CD14-positive monocyte (primary cell): ENCODE measurements at regions not wholly inside any gene's neighbourhood (a gene's known extent, or its start where the extent isn't known, plus 50 kb on each side); places are given as distances from the start of the nearest gene placed in this dataset.

Experiments used
- DNase-seq, 3 donors: peaks; one replicate each; pipeline ENCODE4 v3.0.0-alpha.2; 2011 to 2022
- H2AFZ ChIP-seq: 2 replicates; pipeline ENCODE4 v1.6.0; 2012; ENCODE audit warnings: mild to moderate bottlenecking, low read depth, low read length, inconsistent platforms; ENCODE audit not compliant: insufficient read depth, poor library complexity, severe bottlenecking
- H3K27ac ChIP-seq, 2 donors: 1 replicate in 1 of 2; 2 replicates in 1 of 2; pipeline ENCODE4 v1.5.1; 2012 to 2013; ENCODE audit warnings: low read length in 2 of 2, control low read depth in 1 of 2, inconsistent platforms in 1 of 2, low read depth in 1 of 2, mild to moderate bottlenecking in 1 of 2
- H3K27me3 ChIP-seq, 2 donors: one replicate each; pipeline versions ENCODE4 v1.6.0 to v1.6.1; 2011 to 2013; ENCODE audit warnings: low read length in 2 of 2; ENCODE audit not compliant: control insufficient read depth in 2 of 2, insufficient read depth in 2 of 2
- H3K36me3 ChIP-seq, 2 donors: replicated peaks in 1 of 2; 1 replicate in 1 of 2; 2 replicates in 1 of 2; pipeline versions ENCODE4 v1.5.1 to v1.6.1; 2012 to 2013; ENCODE audit warnings: low read length in 2 of 2, control low read depth in 1 of 2, inconsistent platforms in 1 of 2, mild to moderate bottlenecking in 1 of 2; ENCODE audit not compliant: insufficient read depth in 2 of 2, control insufficient read depth in 1 of 2
- H3K4me1 ChIP-seq, 2 donors: 1 replicate in 1 of 2; 2 replicates in 1 of 2; pipeline versions ENCODE4 v1.5.1 to v1.6.1; 2012 to 2013; ENCODE audit warnings: low read length in 2 of 2, control low read depth in 1 of 2, inconsistent platforms in 1 of 2, mild to moderate bottlenecking in 1 of 2, moderate library complexity in 1 of 2; ENCODE audit not compliant: insufficient read depth in 2 of 2, control insufficient read depth in 1 of 2
- H3K4me2 ChIP-seq: replicated peaks from 2 replicates; pipeline ENCODE3; 2012; ENCODE audit warnings: low read length, moderate library complexity, mild to moderate bottlenecking; ENCODE audit not compliant: poor library complexity, severe bottlenecking; ENCODE audit errors: extremely low read depth
- H3K4me3 ChIP-seq, 3 experiments: fragments of 200-600 bp in 1 of 3; sonication (generic) in 1 of 3; replicated peaks in 1 of 3; 1 replicate in 2 of 3; 2 replicates in 1 of 3; pipeline ENCODE4 v1.5.1; 2011 to 2013; ENCODE audit warnings: low read length in 3 of 3, mild to moderate bottlenecking in 3 of 3, control low read depth in 2 of 3, low read depth in 2 of 3, inconsistent platforms in 1 of 3, moderate library complexity in 1 of 3
- H3K79me2 ChIP-seq: 2 replicates; pipeline ENCODE4 v1.6.0; 2012; ENCODE audit warnings: mild to moderate bottlenecking, control low read depth, inconsistent platforms, low read length, moderate library complexity; ENCODE audit not compliant: insufficient read depth
- H3K9ac ChIP-seq: 2 replicates; pipeline ENCODE4 v1.6.0; 2017; ENCODE audit warnings: low read length, mild to moderate bottlenecking; ENCODE audit not compliant: insufficient read depth, poor library complexity, severe bottlenecking
- H3K9me3 ChIP-seq, 2 donors: replicated peaks in 1 of 2; 1 replicate in 1 of 2; 2 replicates in 1 of 2; pipeline versions ENCODE4 v1.5.1 to v1.6.1; 2012 to 2013; ENCODE audit warnings: low read length in 2 of 2, control low read depth in 1 of 2; ENCODE audit not compliant: control insufficient read depth in 1 of 2, insufficient read depth in 1 of 2
- H4K20me1 ChIP-seq: 2 replicates; pipeline ENCODE4 v1.6.0; 2012; ENCODE audit warnings: mild to moderate bottlenecking, low read length, control low read depth, moderate library complexity; ENCODE audit not compliant: insufficient read depth
- H3K27ac Mint-ChIP-seq, 7 donors: one replicate each; pipeline ENCODE4 v1.8.0; 2020; ENCODE audit warnings: mild to moderate bottlenecking in 7 of 7, mixed read lengths in 7 of 7, moderate library complexity in 6 of 7, inconsistent platforms in 2 of 7
- H3K27me3 Mint-ChIP-seq, 3 donors: one replicate each; pipeline ENCODE4 v1.8.0; 2021 to 2022; ENCODE audit warnings: low read depth in 3 of 3, mild to moderate bottlenecking in 3 of 3, mixed read lengths in 3 of 3, moderate library complexity in 3 of 3, inconsistent platforms in 1 of 3
- H3K36me3 Mint-ChIP-seq, 2 donors: one replicate each; pipeline ENCODE4 v1.8.0; 2020; ENCODE audit warnings: mixed read lengths in 2 of 2, inconsistent platforms in 1 of 2, mild to moderate bottlenecking in 1 of 2
- H3K4me1 Mint-ChIP-seq: one replicate; pipeline ENCODE4 v1.8.0; 2020; ENCODE audit warnings: mild to moderate bottlenecking, mixed read lengths
- H3K4me3 Mint-ChIP-seq, 2 donors: one replicate each; pipeline ENCODE4 v1.8.0; 2020; ENCODE audit warnings: mild to moderate bottlenecking in 2 of 2, mixed read lengths in 2 of 2, moderate library complexity in 1 of 2
- H3K9me3 Mint-ChIP-seq, 7 donors: one replicate each; pipeline ENCODE4 v1.8.0; 2020 to 2022; ENCODE audit warnings: mixed read lengths in 7 of 7, mild to moderate bottlenecking in 6 of 7, moderate library complexity in 6 of 7, inconsistent platforms in 2 of 7
- CTCF ChIP-seq: fragments of 200-600 bp; IDR thresholded peaks from one replicate; pipeline ENCODE4 v1.8.0; 2022; ENCODE audit warnings: antibody characterized with exemption, mild to moderate bottlenecking
- WGBS: methylation state at CpG from one replicate; pipeline ENCODE4 v1.1.5; 2013; ENCODE audit warnings: missing lambda C conversion rate; ENCODE audit not compliant: insufficient coverage; 5-methylcytosine and 5-hydroxymethylcytosine counted together
- intact Hi-C, 2 donors: fragments of 100-400 bp; cut with micrococcal nuclease; formaldehyde crosslinking; loops; one replicate each; pipeline versions ENCODE4 v1.15.0 to v1.15.1; 2023

- DNase-seq = no peak
- no peak overlapping the region for H3K27ac ChIP-seq
- H2AFZ ChIP-seq = no peak overlapping the region
- Mint-ChIP-seq H3K9me3 (peaks cover 0 to 2% (median 0%) of the 10 kb centered on the region in 7 donors), H3K4me1 (no peaks in the 10 kb centered on the region), H3K27ac (no peak overlapping the region), H3K27me3 (peaks cover 0 to 3% (median 1%) of the 10 kb centered on the region in 3 donors), H3K36me3 (no peaks in the 10 kb centered on the region), H3K4me3 (no peak overlapping the region)
- H3K36me3 ChIP-seq = no peaks in the 10 kb centered on the region
- H3K4me2 ChIP-seq = no peak overlapping the region
- no peak for TF ChIP-seq CTCF
- H3K9ac ChIP-seq = no peak overlapping the region
- no peaks in the 10 kb centered on the region for H3K4me1 ChIP-seq
- no peak overlapping the region for H3K4me3 ChIP-seq
- H3K9me3 ChIP-seq = no peaks in the 10 kb centered on the region
- H4K20me1 ChIP-seq = no peaks in the 10 kb centered on the region
- WGBS = 96% methylated on average over 3 of the region's 3 CpGs
- peaks cover 0 to 2% of the 10 kb centered on the region in 2 donors for H3K27me3 ChIP-seq
- H3K79me2 ChIP-seq = no peaks in the 10 kb centered on the region
- intact Hi-C loops = no loop called here
Measured at GRCh38 chr20:59393142-59393541, 92.7 kb downstream of the EDN3 start.

GRCh38 chr20:59395729-59396128 is 95.3 kb downstream of the EDN3 start:
- Mint-ChIP-seq H3K9me3 (no peaks in the 10 kb centered on the region), H3K36me3 (no peaks in the 10 kb centered on the region), H3K27me3 (peaks cover 0 to 3% (median 1%) of the 10 kb centered on the region in 3 donors), H3K4me3 (no peak overlapping the region), H3K27ac (no peak overlapping the region), H3K4me1 (no peaks in the 10 kb centered on the region)
- Histone ChIP-seq H3K9me3 (no peaks in the 10 kb centered on the region), H3K4me2 (no peak overlapping the region), H3K4me3 (no peak overlapping the region), H3K27me3 (peaks cover 2 to 11% of the 10 kb centered on the region in 2 donors), H3K36me3 (no peaks in the 10 kb centered on the region), H4K20me1 (no peaks in the 10 kb centered on the region), H3K4me1 (no peaks in the 10 kb centered on the region), H3K9ac (no peak overlapping the region), H2AFZ (no peak overlapping the region), H3K27ac (no peak overlapping the region), H3K79me2 (no peaks in the 10 kb centered on the region)
- WGBS = 100% methylated on average over 4 of the region's 6 CpGs
- DNase-seq = no peak
- no peak for TF ChIP-seq CTCF
- intact Hi-C loops = no loop called here
